ENCODE measurements at regions not wholly inside any gene's neighbourhood (a gene's known extent, or its start where the extent isn't known, plus 50 kb on each side); places are given as distances from the start of the nearest gene placed in this dataset.

GRCh38 chr6:156406099-156406498 lies 371.1 kb upstream of the ARID1B start (continued):
- TF ChIP-seq, protein P1, sequence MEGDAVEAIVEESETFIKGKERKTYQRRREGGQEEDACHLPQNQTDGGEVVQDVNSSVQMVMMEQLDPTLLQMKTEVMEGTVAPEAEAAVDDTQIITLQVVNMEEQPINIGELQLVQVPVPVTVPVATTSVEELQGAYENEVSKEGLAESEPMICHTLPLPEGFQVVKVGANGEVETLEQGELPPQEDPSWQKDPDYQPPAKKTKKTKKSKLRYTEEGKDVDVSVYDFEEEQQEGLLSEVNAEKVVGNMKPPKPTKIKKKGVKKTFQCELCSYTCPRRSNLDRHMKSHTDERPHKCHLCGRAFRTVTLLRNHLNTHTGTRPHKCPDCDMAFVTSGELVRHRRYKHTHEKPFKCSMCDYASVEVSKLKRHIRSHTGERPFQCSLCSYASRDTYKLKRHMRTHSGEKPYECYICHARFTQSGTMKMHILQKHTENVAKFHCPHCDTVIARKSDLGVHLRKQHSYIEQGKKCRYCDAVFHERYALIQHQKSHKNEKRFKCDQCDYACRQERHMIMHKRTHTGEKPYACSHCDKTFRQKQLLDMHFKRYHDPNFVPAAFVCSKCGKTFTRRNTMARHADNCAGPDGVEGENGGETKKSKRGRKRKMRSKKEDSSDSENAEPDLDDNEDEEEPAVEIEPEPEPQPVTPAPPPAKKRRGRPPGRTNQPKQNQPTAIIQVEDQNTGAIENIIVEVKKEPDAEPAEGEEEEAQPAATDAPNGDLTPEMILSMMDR (conservative IDR thresholded peaks at IDR 0.05; ENCODE audit: low read depth in 2 of 2): no peak
- no peak for TF ChIP-seq CREB1 (CRISPR knock-in tag; IDR thresholded peaks at IDR 0.05; ENCODE audit: low read depth)
- no peak for TF ChIP-seq STAT1 (IDR thresholded peaks at IDR 0.05; ENCODE audit: unreplicated experiment)
- no peak for TF ChIP-seq ZNF114 (CRISPR knock-in tag; IDR thresholded peaks at IDR 0.05)
- TF ChIP-seq JUNB (IDR thresholded peaks at IDR 0.05; ENCODE audit: unreplicated experiment): no peak
- TF ChIP-seq, protein P2, sequence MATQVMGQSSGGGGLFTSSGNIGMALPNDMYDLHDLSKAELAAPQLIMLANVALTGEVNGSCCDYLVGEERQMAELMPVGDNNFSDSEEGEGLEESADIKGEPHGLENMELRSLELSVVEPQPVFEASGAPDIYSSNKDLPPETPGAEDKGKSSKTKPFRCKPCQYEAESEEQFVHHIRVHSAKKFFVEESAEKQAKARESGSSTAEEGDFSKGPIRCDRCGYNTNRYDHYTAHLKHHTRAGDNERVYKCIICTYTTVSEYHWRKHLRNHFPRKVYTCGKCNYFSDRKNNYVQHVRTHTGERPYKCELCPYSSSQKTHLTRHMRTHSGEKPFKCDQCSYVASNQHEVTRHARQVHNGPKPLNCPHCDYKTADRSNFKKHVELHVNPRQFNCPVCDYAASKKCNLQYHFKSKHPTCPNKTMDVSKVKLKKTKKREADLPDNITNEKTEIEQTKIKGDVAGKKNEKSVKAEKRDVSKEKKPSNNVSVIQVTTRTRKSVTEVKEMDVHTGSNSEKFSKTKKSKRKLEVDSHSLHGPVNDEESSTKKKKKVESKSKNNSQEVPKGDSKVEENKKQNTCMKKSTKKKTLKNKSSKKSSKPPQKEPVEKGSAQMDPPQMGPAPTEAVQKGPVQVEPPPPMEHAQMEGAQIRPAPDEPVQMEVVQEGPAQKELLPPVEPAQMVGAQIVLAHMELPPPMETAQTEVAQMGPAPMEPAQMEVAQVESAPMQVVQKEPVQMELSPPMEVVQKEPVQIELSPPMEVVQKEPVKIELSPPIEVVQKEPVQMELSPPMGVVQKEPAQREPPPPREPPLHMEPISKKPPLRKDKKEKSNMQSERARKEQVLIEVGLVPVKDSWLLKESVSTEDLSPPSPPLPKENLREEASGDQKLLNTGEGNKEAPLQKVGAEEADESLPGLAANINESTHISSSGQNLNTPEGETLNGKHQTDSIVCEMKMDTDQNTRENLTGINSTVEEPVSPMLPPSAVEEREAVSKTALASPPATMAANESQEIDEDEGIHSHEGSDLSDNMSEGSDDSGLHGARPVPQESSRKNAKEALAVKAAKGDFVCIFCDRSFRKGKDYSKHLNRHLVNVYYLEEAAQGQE (IDR thresholded peaks at IDR 0.05; ENCODE audit: unreplicated experiment): no peak
- TF ChIP-seq, protein P3, sequence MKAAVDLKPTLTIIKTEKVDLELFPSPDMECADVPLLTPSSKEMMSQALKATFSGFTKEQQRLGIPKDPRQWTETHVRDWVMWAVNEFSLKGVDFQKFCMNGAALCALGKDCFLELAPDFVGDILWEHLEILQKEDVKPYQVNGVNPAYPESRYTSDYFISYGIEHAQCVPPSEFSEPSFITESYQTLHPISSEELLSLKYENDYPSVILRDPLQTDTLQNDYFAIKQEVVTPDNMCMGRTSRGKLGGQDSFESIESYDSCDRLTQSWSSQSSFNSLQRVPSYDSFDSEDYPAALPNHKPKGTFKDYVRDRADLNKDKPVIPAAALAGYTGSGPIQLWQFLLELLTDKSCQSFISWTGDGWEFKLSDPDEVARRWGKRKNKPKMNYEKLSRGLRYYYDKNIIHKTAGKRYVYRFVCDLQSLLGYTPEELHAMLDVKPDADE (IDR thresholded peaks at IDR 0.05): no peak
- TF ChIP-seq POLR2AphosphoS5 (IDR thresholded peaks at IDR 0.05; ENCODE audit: low read depth): no peak
- no peak for TF ChIP-seq EZH2 (IDR thresholded peaks at IDR 0.05; ENCODE audit: low read depth, unreplicated experiment)

DNA sequence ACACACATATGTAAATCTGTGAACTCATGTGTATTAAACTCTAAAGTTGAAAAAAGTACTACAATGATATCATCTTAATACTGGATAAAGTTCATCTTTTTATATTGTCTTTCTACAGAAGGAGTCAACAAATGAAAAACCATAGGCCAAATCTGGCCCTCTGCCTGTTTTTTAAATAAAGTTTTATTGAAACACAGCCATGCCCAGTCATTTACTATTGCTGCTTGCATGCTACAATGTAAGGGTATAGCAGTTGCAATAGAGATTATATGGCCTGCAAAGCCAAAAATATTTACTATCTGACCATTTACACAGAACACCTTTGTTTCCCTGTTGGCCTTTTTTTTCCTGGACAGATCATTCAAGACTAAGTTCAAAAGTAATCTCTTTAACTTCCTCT lies 374.6 kb upstream of the ARID1B start:
- Histone ChIP-seq H3K27ac (ENCODE audit: low read depth) (no peak overlapping the region), H3K36me3 (ENCODE audit: insufficient read depth) (no peaks in the 10 kb centered on the region), H3K9me2 (ENCODE audit: insufficient read depth) (no peaks in the 10 kb centered on the region), H3K27me3 (ENCODE audit: insufficient read depth) (no peaks in the 10 kb centered on the region), H4K20me1 (replicated peaks; ENCODE audit: insufficient read depth) (no peaks in the 10 kb centered on the region), H3K4me1 (ENCODE audit: insufficient read depth) (peaks cover 23% of the 10 kb centered on the region), H2AFZ (no peak overlapping the region), H3F3A (replicated peaks; ENCODE audit: low read depth) (no peaks in the 10 kb centered on the region), H3K4me2 (no peak overlapping the region), H3K79me2 (replicated peaks; ENCODE audit: insufficient read depth) (no peaks in the 10 kb centered on the region), H3K4me3 (no peak overlapping the region)
- ATAC-seq (no peak), DNase-seq (ENCODE audit: low spot score) (no peak)
- peaks cover 16% of the 10 kb centered on the region for H3K4me1 Mint-ChIP-seq
- H3K27me3 Mint-ChIP-seq (ENCODE audit: insufficient read depth, low read depth, poor library complexity): peaks cover 2% of the 10 kb centered on the region
- no peak overlapping the region for H3K27ac Mint-ChIP-seq
- H3K4me3 Mint-ChIP-seq: no peak overlapping the region
- H3K36me3 Mint-ChIP-seq (ENCODE audit: low read depth): no peaks in the 10 kb centered on the region
- H3K9me3 Mint-ChIP-seq: no peaks in the 10 kb centered on the region; the same call in 1 of the 3 replicates
- TF ChIP-seq ZNF331 (CRISPR knock-in tag; IDR thresholded peaks at IDR 0.05; ENCODE audit: low read depth) (no peak), EZH2 (IDR thresholded peaks at IDR 0.05; ENCODE audit: low read depth, unreplicated experiment) (no peak), EZH2phosphoT487 (IDR thresholded peaks at IDR 0.05; ENCODE audit: unreplicated experiment) (no peak), ZNF462 (CRISPR knock-in tag; IDR thresholded peaks at IDR 0.05) (no peak), ZNF114 (CRISPR knock-in tag; IDR thresholded peaks at IDR 0.05) (no peak), POLR2AphosphoS5 (IDR thresholded peaks at IDR 0.05; ENCODE audit: low read depth) (no peak)

All from GM23338 (cell line).